ENCODE measurements at regions not wholly inside any gene's neighbourhood (a gene's known extent, or its start where the extent isn't known, plus 50 kb on each side); places are given as distances from the start of the nearest gene placed in this dataset.

DNA sequence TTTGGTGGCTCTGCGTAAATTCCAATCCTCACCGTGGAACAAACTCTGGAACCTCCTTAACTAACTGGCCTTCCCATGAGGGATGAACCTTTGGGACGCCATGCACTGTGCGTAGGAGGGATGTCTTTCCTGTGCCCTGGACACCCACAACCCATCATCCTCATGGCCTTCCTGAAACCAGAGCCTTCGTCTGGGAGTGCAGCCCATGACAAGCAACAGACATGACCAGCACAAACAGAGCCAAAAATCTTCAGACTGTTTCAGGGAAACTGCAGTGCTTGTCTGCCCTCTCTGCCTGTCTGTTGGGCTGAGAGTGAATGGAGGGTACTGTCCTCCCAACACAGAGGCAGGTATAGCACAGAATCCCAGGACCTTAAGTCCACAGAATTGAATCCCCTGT is 61.1 kb upstream of the BOC start:
- Histone ChIP-seq H3K27me3 (ENCODE audit: control insufficient read depth, insufficient read depth, low read length, poor library complexity, severe bottlenecking) (no peaks in the 10 kb centered on the region), H3K9me3 (ENCODE audit: control insufficient read depth, low read length) (no peaks in the 10 kb centered on the region), H3K9ac (ENCODE audit: extremely low read depth, low read length, poor library complexity, severe bottlenecking) (no peak overlapping the region), H3K27ac (ENCODE audit: low read depth, low read length) (peak overlapping the region; percentile 90), H3K4me1 (ENCODE audit: control insufficient read depth, insufficient read depth, low read length) (no peaks in the 10 kb centered on the region), H3K4me3 (ENCODE audit: low read length) (no peak overlapping the region), H3K36me3 (ENCODE audit: control insufficient read depth, insufficient read depth, low read length) (no peaks in the 10 kb centered on the region)
- Mint-ChIP-seq H3K27ac (no peak overlapping the region), H3K9me3 (no peaks in the 10 kb centered on the region), H3K27me3 (ENCODE audit: insufficient read depth) (no peaks in the 10 kb centered on the region), H3K4me3 (no peak overlapping the region), H3K4me1 (peaks cover 14% of the 10 kb centered on the region), H3K36me3 (ENCODE audit: low read depth) (no peaks in the 10 kb centered on the region)
- no peak for DNase-seq
- TF ChIP-seq, protein P1, sequence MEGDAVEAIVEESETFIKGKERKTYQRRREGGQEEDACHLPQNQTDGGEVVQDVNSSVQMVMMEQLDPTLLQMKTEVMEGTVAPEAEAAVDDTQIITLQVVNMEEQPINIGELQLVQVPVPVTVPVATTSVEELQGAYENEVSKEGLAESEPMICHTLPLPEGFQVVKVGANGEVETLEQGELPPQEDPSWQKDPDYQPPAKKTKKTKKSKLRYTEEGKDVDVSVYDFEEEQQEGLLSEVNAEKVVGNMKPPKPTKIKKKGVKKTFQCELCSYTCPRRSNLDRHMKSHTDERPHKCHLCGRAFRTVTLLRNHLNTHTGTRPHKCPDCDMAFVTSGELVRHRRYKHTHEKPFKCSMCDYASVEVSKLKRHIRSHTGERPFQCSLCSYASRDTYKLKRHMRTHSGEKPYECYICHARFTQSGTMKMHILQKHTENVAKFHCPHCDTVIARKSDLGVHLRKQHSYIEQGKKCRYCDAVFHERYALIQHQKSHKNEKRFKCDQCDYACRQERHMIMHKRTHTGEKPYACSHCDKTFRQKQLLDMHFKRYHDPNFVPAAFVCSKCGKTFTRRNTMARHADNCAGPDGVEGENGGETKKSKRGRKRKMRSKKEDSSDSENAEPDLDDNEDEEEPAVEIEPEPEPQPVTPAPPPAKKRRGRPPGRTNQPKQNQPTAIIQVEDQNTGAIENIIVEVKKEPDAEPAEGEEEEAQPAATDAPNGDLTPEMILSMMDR (conservative IDR thresholded peaks at IDR 0.05): no peak
- 60 to 80% methylated on average over 3 to 5 of the region's 5 CpGs for WGBS, 2 experiments (ENCODE audit: insufficient coverage in 1 of 2, insufficient read length in 1 of 2)

DNA sequence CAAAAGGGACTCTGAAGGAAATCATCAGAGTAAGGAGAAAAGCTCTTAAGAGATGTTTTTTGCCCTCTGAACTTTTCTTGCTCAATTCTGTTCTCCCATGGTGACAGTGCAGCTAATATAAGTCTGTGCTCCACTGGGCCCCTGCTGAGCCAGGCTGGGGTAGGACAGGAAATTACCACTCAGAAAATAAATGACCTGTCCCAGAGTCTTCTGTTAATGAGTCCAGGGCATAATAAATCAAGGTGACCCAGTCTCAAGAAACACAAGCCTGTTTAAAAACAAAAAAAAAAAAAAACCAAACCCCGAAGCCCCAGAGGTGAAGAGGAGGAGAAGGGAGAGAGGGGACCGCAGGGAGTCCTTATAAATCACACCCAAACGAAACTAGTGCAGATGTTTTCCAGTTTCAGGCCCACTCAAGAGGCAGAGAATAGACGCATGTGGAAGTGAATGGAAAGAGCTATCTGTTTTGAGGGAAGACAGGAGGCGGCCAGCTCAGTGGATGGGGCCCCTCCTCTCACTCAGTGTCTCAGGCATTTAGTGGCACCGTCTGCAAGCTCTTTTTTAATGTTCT is 59.8 kb upstream of the BOC start:
- 42 to 78% methylated on average over 2 to 6 of the region's 6 CpGs for WGBS, 2 experiments (ENCODE audit: insufficient coverage in 1 of 2, insufficient read length in 1 of 2)
- Histone ChIP-seq H3K9ac (ENCODE audit: extremely low read depth, low read length, poor library complexity, severe bottlenecking) (no peak overlapping the region), H3K36me3 (ENCODE audit: control insufficient read depth, insufficient read depth, low read length) (no peaks in the 10 kb centered on the region), H3K9me3 (ENCODE audit: control insufficient read depth, low read length) (no peaks in the 10 kb centered on the region), H3K27ac (ENCODE audit: low read depth, low read length) (peak overlapping the region; percentile 90), H3K27me3 (ENCODE audit: control insufficient read depth, insufficient read depth, low read length, poor library complexity, severe bottlenecking) (no peaks in the 10 kb centered on the region), H3K4me3 (ENCODE audit: low read length) (no peak overlapping the region), H3K4me1 (ENCODE audit: control insufficient read depth, insufficient read depth, low read length) (no peaks in the 10 kb centered on the region)
- H3K27me3 Mint-ChIP-seq (ENCODE audit: insufficient read depth): no peaks in the 10 kb centered on the region
- TF ChIP-seq, protein P1 (conservative IDR thresholded peaks at IDR 0.05): no peak
- no peak overlapping the region for H3K4me3 Mint-ChIP-seq
- H3K27ac Mint-ChIP-seq: no peak overlapping the region
- peaks cover 8% of the 10 kb centered on the region for H3K4me1 Mint-ChIP-seq
- no peaks in the 10 kb centered on the region for H3K9me3 Mint-ChIP-seq
- DNase-seq: no peak
- H3K36me3 Mint-ChIP-seq (ENCODE audit: low read depth): no peaks in the 10 kb centered on the region

DNA sequence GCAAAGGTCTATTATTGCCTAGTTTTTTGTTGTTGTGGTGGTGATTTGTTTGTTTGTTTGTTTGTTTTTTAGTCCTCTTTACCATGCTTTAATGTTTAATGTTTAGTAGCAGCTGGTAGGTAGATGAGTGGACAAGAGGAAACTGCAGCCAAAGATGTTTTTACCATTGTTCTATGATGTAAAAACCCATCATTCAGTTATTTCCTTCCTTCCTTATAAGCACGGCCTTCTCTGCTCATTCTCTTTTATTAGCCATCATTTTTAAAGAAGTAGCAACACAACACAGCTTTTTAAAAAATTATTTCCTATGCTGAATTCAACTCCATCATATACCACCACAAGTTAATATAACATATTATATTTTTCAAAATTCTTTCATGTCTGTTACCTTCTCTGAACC is 58.5 kb upstream of the BOC start:
- 78 to 84% methylated on average over 1 of the region's 1 CpG for WGBS, 2 experiments (ENCODE audit: insufficient coverage in 1 of 2, insufficient read length in 1 of 2)
- Histone ChIP-seq H3K9me3 (ENCODE audit: control insufficient read depth, low read length) (no peaks in the 10 kb centered on the region), H3K9ac (ENCODE audit: extremely low read depth, low read length, poor library complexity, severe bottlenecking) (no peak overlapping the region), H3K4me3 (ENCODE audit: low read length) (no peak overlapping the region), H3K4me1 (ENCODE audit: control insufficient read depth, insufficient read depth, low read length) (no peaks in the 10 kb centered on the region), H3K27me3 (ENCODE audit: control insufficient read depth, insufficient read depth, low read length, poor library complexity, severe bottlenecking) (no peaks in the 10 kb centered on the region), H3K27ac (ENCODE audit: low read depth, low read length) (no peak overlapping the region), H3K36me3 (ENCODE audit: control insufficient read depth, insufficient read depth, low read length) (no peaks in the 10 kb centered on the region)
- DNase-seq: no peak
- no peak overlapping the region for H3K27ac Mint-ChIP-seq
- H3K4me3 Mint-ChIP-seq: no peak overlapping the region
- H3K9me3 Mint-ChIP-seq: no peaks in the 10 kb centered on the region
- no peaks in the 10 kb centered on the region for H3K36me3 Mint-ChIP-seq (ENCODE audit: low read depth)
- H3K27me3 Mint-ChIP-seq (ENCODE audit: insufficient read depth): no peaks in the 10 kb centered on the region
- TF ChIP-seq, protein P1 (conservative IDR thresholded peaks at IDR 0.05): no peak
- peaks cover 6% of the 10 kb centered on the region for H3K4me1 Mint-ChIP-seq

Data from endodermal cell (in vitro differentiated cells).